Hepatocyte (in vitro differentiated cells): ENCODE measurements at regions not wholly inside any gene's neighbourhood (a gene's known extent, or its start where the extent isn't known, plus 50 kb on each side); places are given as distances from the start of the nearest gene placed in this dataset.

Source experiments
- DNase-seq: peaks from one replicate; pipeline ENCODE4 v3.0.0-alpha.2; 2016; ENCODE audit warnings: low spot score
- H2AFZ ChIP-seq: fragments of 200-600 bp; sonication (generic); 2 replicates; pipeline ENCODE4 v1.6.0; 2016; ENCODE audit warnings: antibody characterized with exemption, mild to moderate bottlenecking
- H3K27ac ChIP-seq: fragments of 200-600 bp; sonication (generic); 2 replicates; pipeline ENCODE4 v1.5.1; 2016; ENCODE audit warnings: mild to moderate bottlenecking
- H3K27me3 ChIP-seq: fragments of 200-600 bp; sonication (generic); 2 replicates; pipeline ENCODE4 v1.6.1; 2016
- H3K36me3 ChIP-seq: fragments of 200-600 bp; sonication (generic); replicated peaks from 2 replicates; pipeline ENCODE4 v1.5.1; 2016; ENCODE audit warnings: low read depth; ENCODE audit not compliant: insufficient read depth
- H3K4me1 ChIP-seq: fragments of 200-600 bp; sonication (generic); 2 replicates; pipeline ENCODE4 v1.5.1; 2016; ENCODE audit warnings: mild to moderate bottlenecking, moderate library complexity; ENCODE audit not compliant: insufficient read depth
- H3K4me2 ChIP-seq: fragments of 200-600 bp; sonication (generic); 2 replicates; pipeline ENCODE4 v1.6.0; 2016
- H3K4me3 ChIP-seq: fragments of 200-600 bp; sonication (generic); 2 replicates; pipeline ENCODE4 v1.5.1; 2016; ENCODE audit warnings: mild to moderate bottlenecking
- H3K79me2 ChIP-seq: fragments of 200-600 bp; sonication (generic); 2 replicates; pipeline ENCODE4 v1.6.0; 2017; ENCODE audit warnings: mild to moderate bottlenecking
- H3K9me2 ChIP-seq: fragments of 200-600 bp; sonication (generic); replicated peaks from 2 replicates; pipeline ENCODE4 v1.6.0; 2017; ENCODE audit warnings: mild to moderate bottlenecking; ENCODE audit not compliant: insufficient read depth
- H3K9me3 ChIP-seq: fragments of 200-600 bp; sonication (generic); 2 replicates; pipeline ENCODE4 v1.5.1; 2016; ENCODE audit warnings: low read depth, mild to moderate bottlenecking
- H4K20me1 ChIP-seq: fragments of 200-600 bp; sonication (generic); 2 replicates; pipeline ENCODE4 v1.6.0; 2016; ENCODE audit warnings: mild to moderate bottlenecking; ENCODE audit not compliant: insufficient read depth, poor library complexity, severe bottlenecking
- CTCF ChIP-seq: fragments of 200-600 bp; sonication (generic); IDR thresholded peaks from 2 replicates; pipeline ENCODE4 v1.5.1; 2016; ENCODE audit warnings: antibody characterized with exemption, mild to moderate bottlenecking; ENCODE audit not compliant: poor library complexity
- EZH2 ChIP-seq: fragments of 200-600 bp; sonication (generic); IDR thresholded peaks from 2 replicates; pipeline ENCODE4 v1.6.1; 2016; ENCODE audit warnings: antibody characterized with exemption, mild to moderate bottlenecking, borderline replicate concordance
- EZH2phosphoT487 ChIP-seq: fragments of 200-600 bp; sonication (generic); IDR thresholded peaks from one replicate; pipeline ENCODE4 v1.6.1; 2018; ENCODE audit warnings: antibody characterized with exemption, mild to moderate bottlenecking, low read depth, moderate library complexity; ENCODE audit not compliant: unreplicated experiment, severe bottlenecking
- WGBS: methylation state at CpG from one replicate; pipeline ENCODE4 v1.1.6; 2016; ENCODE audit warnings: low lambda C conversion rate; ENCODE audit errors: missing lambda C conversion rate; 5-methylcytosine and 5-hydroxymethylcytosine counted together

- H3K27me3 ChIP-seq, result no peaks in the 10 kb centered on the region
- no peaks in the 10 kb centered on the region for H3K4me1 ChIP-seq
- H3K4me2 ChIP-seq, result no peak overlapping the region
- no peak overlapping the region for H3K4me3 ChIP-seq
- H3K36me3 ChIP-seq, result no peaks in the 10 kb centered on the region
- no peaks in the 10 kb centered on the region for H3K79me2 ChIP-seq
- TF ChIP-seq EZH2phosphoT487, result no peak
- TF ChIP-seq CTCF, result no peak
- TF ChIP-seq EZH2, result no peak
- DNase-seq, result no peak
- no peak overlapping the region for H2AFZ ChIP-seq
- H3K27ac ChIP-seq, result no peak overlapping the region
- H3K9me3 ChIP-seq, result no peaks in the 10 kb centered on the region
- no peaks in the 10 kb centered on the region for H3K9me2 ChIP-seq
- 64% methylated on average over 4 of the region's 4 CpGs for WGBS
- no peaks in the 10 kb centered on the region for H4K20me1 ChIP-seq
Measured at GRCh38 chr22:47928631-47929030, 1166.2 kb downstream of the TBC1D22A start.

- no peak overlapping the region for H3K4me3 ChIP-seq
- H3K4me2 ChIP-seq, result no peak overlapping the region
- DNase-seq, result no peak
- no peak for TF ChIP-seq EZH2
- TF ChIP-seq EZH2phosphoT487, result no peak
- no peak for TF ChIP-seq CTCF
- H3K9me2 ChIP-seq, result no peaks in the 10 kb centered on the region
- no peak overlapping the region for H3K27ac ChIP-seq
- H2AFZ ChIP-seq, result no peak overlapping the region
- no peaks in the 10 kb centered on the region for H3K36me3 ChIP-seq
- 92% methylated on average over 21 of the region's 21 CpGs for WGBS
- no peaks in the 10 kb centered on the region for H4K20me1 ChIP-seq
- H3K9me3 ChIP-seq, result no peaks in the 10 kb centered on the region
- H3K27me3 ChIP-seq, result no peaks in the 10 kb centered on the region
- H3K79me2 ChIP-seq, result no peaks in the 10 kb centered on the region
- H3K4me1 ChIP-seq, result no peaks in the 10 kb centered on the region
Measured at GRCh38 chr22:47927648-47928210, 1165.3 kb downstream of the TBC1D22A start.

GRCh38 chr22:47923011-47923427, 1160.6 kb downstream of the TBC1D22A start:
- Histone ChIP-seq H4K20me1 (no peaks in the 10 kb centered on the region), H3K4me2 (no peak overlapping the region), H3K79me2 (no peaks in the 10 kb centered on the region), H3K27ac (no peak overlapping the region), H3K9me2 (no peaks in the 10 kb centered on the region), H2AFZ (no peak overlapping the region), H3K27me3 (no peaks in the 10 kb centered on the region), H3K36me3 (no peaks in the 10 kb centered on the region), H3K4me1 (no peaks in the 10 kb centered on the region), H3K4me3 (no peak overlapping the region), H3K9me3 (no peaks in the 10 kb centered on the region)
- DNase-seq, result no peak
- TF ChIP-seq EZH2phosphoT487 (no peak), EZH2 (no peak), CTCF (no peak)
- 80% methylated on average over 11 of the region's 11 CpGs for WGBS

GRCh38 chr22:47921906-47922305, 1159.5 kb downstream of the TBC1D22A start:
- Histone ChIP-seq H2AFZ (no peak overlapping the region), H3K9me3 (no peaks in the 10 kb centered on the region), H3K4me2 (no peak overlapping the region), H3K27ac (no peak overlapping the region), H3K9me2 (no peaks in the 10 kb centered on the region), H3K4me3 (no peak overlapping the region), H3K36me3 (no peaks in the 10 kb centered on the region), H3K79me2 (no peaks in the 10 kb centered on the region), H4K20me1 (no peaks in the 10 kb centered on the region), H3K27me3 (no peaks in the 10 kb centered on the region), H3K4me1 (no peaks in the 10 kb centered on the region)
- WGBS, result 97% methylated on average over 3 of the region's 3 CpGs
- no peak for DNase-seq
- TF ChIP-seq EZH2phosphoT487 (no peak), CTCF (no peak), EZH2 (no peak)
